ENCODE measurements at regions not wholly inside any gene's neighbourhood (a gene's known extent, or its start where the extent isn't known, plus 50 kb on each side); places are given as distances from the start of the nearest gene placed in this dataset.
"Not testable (repeated sequence)": the region's sequence is repeated elsewhere in the genome, so short reads cannot be mapped to it uniquely, and the experiment has no call there.

- H3K36me3 ChIP-seq (ENCODE audit: control insufficient read depth in 2 of 2, insufficient read depth in 2 of 2, low read length in 1 of 2), result not testable (repeated sequence)
- 97% methylated on average over 28 to 37 of the region's 50 CpGs for WGBS, 2 donors
These were observed 433.1 kb upstream of the WWC1 start for GRCh38 chr5:167858186-167858855.

GRCh38 chr5:167861129-167861927 lies 430.1 kb upstream of the WWC1 start:
- WGBS, 2 donors, result 58 to 64% methylated on average over 15 of the region's 15 CpGs
- Histone ChIP-seq H3K27ac (ENCODE audit: low read depth in 2 of 2, low read length in 1 of 2) (no peak overlapping the region), H3K27me3 (ENCODE audit: control insufficient read depth in 1 of 2, insufficient read depth in 2 of 2, low read length in 2 of 2) (no peaks in the 10 kb centered on the region), H3K36me3 (ENCODE audit: control insufficient read depth in 2 of 2, insufficient read depth in 2 of 2, low read length in 1 of 2) (no peaks in the 10 kb centered on the region), H3K4me1 (ENCODE audit: control insufficient read depth in 2 of 2, insufficient read depth in 2 of 2, low read length in 1 of 2) (no peaks in the 10 kb centered on the region), H3K4me3 (ENCODE audit: low read depth in 1 of 2, low read length in 2 of 2) (no peak overlapping the region), H3K9me3 (ENCODE audit: control insufficient read depth in 2 of 2, insufficient read depth in 1 of 2, low read depth in 1 of 2, low read length in 1 of 2) (peaks cover 0 to 3% of the 10 kb centered on the region in 2 donors)

More at GRCh38 chr5:167858186-167858855, 433.1 kb upstream of the WWC1 start:
- not testable (repeated sequence) for H3K4me3 ChIP-seq (ENCODE audit: low read depth in 1 of 2, low read length in 2 of 2); H3K27me3 ChIP-seq (ENCODE audit: control insufficient read depth in 1 of 2, insufficient read depth in 2 of 2, low read length in 2 of 2); H3K27ac ChIP-seq (ENCODE audit: low read depth in 2 of 2, low read length in 1 of 2); H3K4me1 ChIP-seq (ENCODE audit: control insufficient read depth in 2 of 2, insufficient read depth in 2 of 2, low read length in 1 of 2); H3K9me3 ChIP-seq (ENCODE audit: control insufficient read depth in 2 of 2, insufficient read depth in 1 of 2, low read depth in 1 of 2, low read length in 1 of 2)

DNA sequence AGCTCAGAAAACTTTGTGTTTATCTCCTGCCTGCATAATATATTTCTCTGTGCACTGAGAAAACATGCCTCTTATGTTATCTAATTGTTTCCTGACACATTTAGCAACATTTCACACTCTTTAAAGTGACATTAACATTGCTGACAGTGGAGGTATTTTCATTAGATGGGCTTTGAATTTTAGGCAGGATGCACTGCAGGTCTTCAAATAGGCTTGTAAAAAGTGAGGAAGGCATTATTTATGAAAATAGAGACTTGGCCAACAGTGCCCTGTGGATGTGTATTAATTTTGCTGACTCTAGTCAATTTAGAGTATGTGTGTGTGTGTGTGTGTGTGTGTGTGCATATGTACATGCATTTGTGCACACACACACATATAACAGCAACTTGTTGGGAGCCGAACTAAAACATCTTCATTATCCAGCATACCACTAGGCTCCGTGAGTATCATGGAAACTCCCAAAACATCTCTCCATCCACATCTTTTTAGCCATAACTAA lies 429.5 kb upstream of the WWC1 start:
- H3K36me3 ChIP-seq (ENCODE audit: control insufficient read depth in 2 of 2, insufficient read depth in 2 of 2, low read length in 1 of 2), result no peaks in the 10 kb centered on the region
- no peaks in the 10 kb centered on the region for H3K4me1 ChIP-seq (ENCODE audit: control insufficient read depth in 2 of 2, insufficient read depth in 2 of 2, low read length in 1 of 2)
- 92 to 94% methylated on average over 2 of the region's 2 CpGs for WGBS, 2 donors
- H3K27me3 ChIP-seq (ENCODE audit: control insufficient read depth in 1 of 2, insufficient read depth in 2 of 2, low read length in 2 of 2), result no peaks in the 10 kb centered on the region
- H3K9me3 ChIP-seq (ENCODE audit: control insufficient read depth in 2 of 2, insufficient read depth in 1 of 2, low read depth in 1 of 2, low read length in 1 of 2), result peaks cover 0 to 3% of the 10 kb centered on the region in 2 donors
- no peak overlapping the region for H3K27ac ChIP-seq (ENCODE audit: low read depth in 2 of 2, low read length in 1 of 2)
- H3K4me3 ChIP-seq (ENCODE audit: low read depth in 1 of 2, low read length in 2 of 2), result no peak overlapping the region

DNA sequence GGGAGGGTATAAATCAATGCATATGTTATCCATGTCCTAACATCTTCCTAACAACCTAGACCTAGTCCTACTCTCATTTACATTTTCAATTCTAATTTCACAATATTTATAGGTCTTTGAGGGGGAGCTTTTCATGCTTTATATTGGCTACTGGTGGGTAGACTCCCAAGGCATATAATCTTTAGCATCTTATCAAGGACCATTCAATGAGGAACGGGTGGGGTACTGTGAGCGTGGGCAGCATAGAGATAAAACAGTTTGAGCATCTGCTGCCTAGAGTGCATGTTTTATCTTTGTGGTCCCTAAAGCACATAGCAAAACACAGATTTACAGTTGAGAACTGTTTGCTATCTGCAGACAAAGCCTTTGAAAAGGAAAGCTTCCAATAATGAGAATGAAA lies 427.6 kb upstream of the WWC1 start:
- Histone ChIP-seq H3K27ac (ENCODE audit: low read depth in 2 of 2, low read length in 1 of 2) (no peak overlapping the region), H3K4me3 (ENCODE audit: low read depth in 1 of 2, low read length in 2 of 2) (no peak overlapping the region), H3K27me3 (ENCODE audit: control insufficient read depth in 1 of 2, insufficient read depth in 2 of 2, low read length in 2 of 2) (no peaks in the 10 kb centered on the region), H3K4me1 (ENCODE audit: control insufficient read depth in 2 of 2, insufficient read depth in 2 of 2, low read length in 1 of 2) (no peaks in the 10 kb centered on the region), H3K36me3 (ENCODE audit: control insufficient read depth in 2 of 2, insufficient read depth in 2 of 2, low read length in 1 of 2) (no peaks in the 10 kb centered on the region), H3K9me3 (ENCODE audit: control insufficient read depth in 2 of 2, insufficient read depth in 1 of 2, low read depth in 1 of 2, low read length in 1 of 2) (peaks cover 0 to 3% of the 10 kb centered on the region in 2 donors)
- WGBS, 2 donors, result 73 to 78% methylated on average over 2 of the region's 2 CpGs

- peaks cover 0 to 3% of the 10 kb centered on the region in 2 donors for H3K9me3 ChIP-seq (ENCODE audit: control insufficient read depth in 2 of 2, insufficient read depth in 1 of 2, low read depth in 1 of 2, low read length in 1 of 2)
- no peaks in the 10 kb centered on the region for H3K4me1 ChIP-seq (ENCODE audit: control insufficient read depth in 2 of 2, insufficient read depth in 2 of 2, low read length in 1 of 2)
- 87 to 93% methylated on average over 6 of the region's 6 CpGs for WGBS, 2 donors
- H3K36me3 ChIP-seq (ENCODE audit: control insufficient read depth in 2 of 2, insufficient read depth in 2 of 2, low read length in 1 of 2), result no peaks in the 10 kb centered on the region
- H3K4me3 ChIP-seq (ENCODE audit: low read depth in 1 of 2, low read length in 2 of 2), result no peak overlapping the region
- no peak overlapping the region for H3K27ac ChIP-seq (ENCODE audit: low read depth in 2 of 2, low read length in 1 of 2)
- no peaks in the 10 kb centered on the region for H3K27me3 ChIP-seq (ENCODE audit: control insufficient read depth in 1 of 2, insufficient read depth in 2 of 2, low read length in 2 of 2)
These were observed 426.6 kb upstream of the WWC1 start for GRCh38 chr5:167864801-167865200.

DNA sequence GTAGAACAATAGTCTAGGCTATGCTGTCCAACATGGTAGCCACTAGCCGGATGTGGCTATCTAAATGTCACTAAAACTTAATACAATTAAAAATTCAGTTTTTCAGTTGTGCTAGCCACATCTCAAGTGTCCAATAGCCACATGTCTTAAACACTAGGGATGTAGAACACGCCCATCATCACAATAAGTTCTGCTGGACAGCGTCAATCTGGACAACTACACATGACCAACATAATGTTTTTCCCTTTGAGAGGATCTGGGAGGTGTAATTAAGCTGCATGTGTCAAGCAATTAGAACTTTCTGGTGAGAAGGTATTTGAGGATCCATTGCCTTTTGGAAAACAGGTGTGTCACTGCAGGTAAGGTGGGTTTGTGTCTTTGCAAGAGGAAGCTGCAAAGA lies 424.6 kb upstream of the WWC1 start:
- Histone ChIP-seq H3K27me3 (ENCODE audit: control insufficient read depth in 1 of 2, insufficient read depth in 2 of 2, low read length in 2 of 2) (no peaks in the 10 kb centered on the region), H3K4me3 (ENCODE audit: low read depth in 1 of 2, low read length in 2 of 2) (no peak overlapping the region), H3K36me3 (ENCODE audit: control insufficient read depth in 2 of 2, insufficient read depth in 2 of 2, low read length in 1 of 2) (no peaks in the 10 kb centered on the region), H3K4me1 (ENCODE audit: control insufficient read depth in 2 of 2, insufficient read depth in 2 of 2, low read length in 1 of 2) (no peaks in the 10 kb centered on the region), H3K9me3 (ENCODE audit: control insufficient read depth in 2 of 2, insufficient read depth in 1 of 2, low read depth in 1 of 2, low read length in 1 of 2) (no peaks in the 10 kb centered on the region), H3K27ac (ENCODE audit: low read depth in 2 of 2, low read length in 1 of 2) (no peak overlapping the region)
- 88 to 89% methylated on average over 3 of the region's 3 CpGs for WGBS, 2 donors

GRCh38 chr5:167867281-167867680 lies 424.2 kb upstream of the WWC1 start:
- H3K9me3 ChIP-seq (ENCODE audit: control insufficient read depth in 2 of 2, insufficient read depth in 1 of 2, low read depth in 1 of 2, low read length in 1 of 2), result no peaks in the 10 kb centered on the region
- H3K4me1 ChIP-seq (ENCODE audit: control insufficient read depth in 2 of 2, insufficient read depth in 2 of 2, low read length in 1 of 2), result no peaks in the 10 kb centered on the region
- no peak overlapping the region for H3K4me3 ChIP-seq (ENCODE audit: low read depth in 1 of 2, low read length in 2 of 2)
- no peaks in the 10 kb centered on the region for H3K27me3 ChIP-seq (ENCODE audit: control insufficient read depth in 1 of 2, insufficient read depth in 2 of 2, low read length in 2 of 2)
- no peak overlapping the region for H3K27ac ChIP-seq (ENCODE audit: low read depth in 2 of 2, low read length in 1 of 2)
- H3K36me3 ChIP-seq (ENCODE audit: control insufficient read depth in 2 of 2, insufficient read depth in 2 of 2, low read length in 1 of 2), result no peaks in the 10 kb centered on the region
- 70 to 74% methylated on average over 5 of the region's 5 CpGs for WGBS, 2 donors

DNA sequence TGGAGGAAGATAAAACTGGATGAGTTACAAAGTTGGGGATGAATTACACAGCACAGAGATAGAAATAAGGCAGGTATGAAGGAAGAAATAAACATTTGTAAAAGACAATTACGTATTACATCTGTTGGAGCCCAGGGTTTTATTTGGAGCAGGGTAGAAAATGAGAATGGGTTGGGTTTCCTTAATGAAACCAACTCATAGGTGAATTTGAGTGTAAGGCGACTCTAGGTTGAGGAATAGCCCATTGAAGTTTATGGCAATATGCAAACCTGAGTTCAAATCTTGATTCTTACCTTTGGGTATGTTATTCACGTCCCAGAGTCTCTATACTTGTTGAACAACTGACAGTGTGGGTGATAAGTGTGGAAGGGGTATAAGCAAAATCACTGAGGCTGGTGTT lies 422.3 kb upstream of the WWC1 start:
- no peak overlapping the region for H3K4me3 ChIP-seq (ENCODE audit: low read depth in 1 of 2, low read length in 2 of 2)
- no peaks in the 10 kb centered on the region for H3K9me3 ChIP-seq (ENCODE audit: control insufficient read depth in 2 of 2, insufficient read depth in 1 of 2, low read depth in 1 of 2, low read length in 1 of 2)
- WGBS, 2 donors, result 82 to 85% methylated on average over 3 of the region's 3 CpGs
- no peaks in the 10 kb centered on the region for H3K4me1 ChIP-seq (ENCODE audit: control insufficient read depth in 2 of 2, insufficient read depth in 2 of 2, low read length in 1 of 2)
- no peaks in the 10 kb centered on the region for H3K36me3 ChIP-seq (ENCODE audit: control insufficient read depth in 2 of 2, insufficient read depth in 2 of 2, low read length in 1 of 2)
- H3K27ac ChIP-seq (ENCODE audit: low read depth in 2 of 2, low read length in 1 of 2), result no peak overlapping the region
- no peaks in the 10 kb centered on the region for H3K27me3 ChIP-seq (ENCODE audit: control insufficient read depth in 1 of 2, insufficient read depth in 2 of 2, low read length in 2 of 2)

GRCh38 chr5:167870055-167870454 lies 421.4 kb upstream of the WWC1 start:
- no peaks in the 10 kb centered on the region for H3K27me3 ChIP-seq (ENCODE audit: control insufficient read depth in 1 of 2, insufficient read depth in 2 of 2, low read length in 2 of 2)
- no peaks in the 10 kb centered on the region for H3K36me3 ChIP-seq (ENCODE audit: control insufficient read depth in 2 of 2, insufficient read depth in 2 of 2, low read length in 1 of 2)
- no peaks in the 10 kb centered on the region for H3K9me3 ChIP-seq (ENCODE audit: control insufficient read depth in 2 of 2, insufficient read depth in 1 of 2, low read depth in 1 of 2, low read length in 1 of 2)
- H3K27ac ChIP-seq (ENCODE audit: low read depth in 2 of 2, low read length in 1 of 2), result no peak overlapping the region
- H3K4me3 ChIP-seq (ENCODE audit: low read depth in 1 of 2, low read length in 2 of 2), result no peak overlapping the region
- no peaks in the 10 kb centered on the region for H3K4me1 ChIP-seq (ENCODE audit: control insufficient read depth in 2 of 2, insufficient read depth in 2 of 2, low read length in 1 of 2)

GRCh38 chr5:167871091-167871490 lies 420.4 kb upstream of the WWC1 start:
- Histone ChIP-seq H3K36me3 (ENCODE audit: control insufficient read depth in 2 of 2, insufficient read depth in 2 of 2, low read length in 1 of 2) (no peaks in the 10 kb centered on the region), H3K4me3 (ENCODE audit: low read depth in 1 of 2, low read length in 2 of 2) (no peak overlapping the region), H3K9me3 (ENCODE audit: control insufficient read depth in 2 of 2, insufficient read depth in 1 of 2, low read depth in 1 of 2, low read length in 1 of 2) (peaks cover 0 to 2% of the 10 kb centered on the region in 2 donors), H3K4me1 (ENCODE audit: control insufficient read depth in 2 of 2, insufficient read depth in 2 of 2, low read length in 1 of 2) (no peaks in the 10 kb centered on the region), H3K27ac (ENCODE audit: low read depth in 2 of 2, low read length in 1 of 2) (no peak overlapping the region), H3K27me3 (ENCODE audit: control insufficient read depth in 1 of 2, insufficient read depth in 2 of 2, low read length in 2 of 2) (no peaks in the 10 kb centered on the region)
- WGBS, 2 donors, result 68 to 76% methylated on average over 2 of the region's 2 CpGs
